ACHN (cell line): ENCODE measurements at regions not wholly inside any gene's neighbourhood (a gene's known extent, or its start where the extent isn't known, plus 50 kb on each side); places are given as distances from the start of the nearest gene placed in this dataset.
A peak's percentile ranks its signal among the peaks of the same experiment; 100 is the strongest.

ENCODE experiments used
- DNase-seq: peaks from one replicate; pipeline ENCODE4 v3.0.0-alpha.2; 2015
- in situ Hi-C: cut with HindIII; loops from 2 replicates; pipeline ENCODE4 v1.10.0; 2017; ENCODE audit warnings: low sequenced_read_pairs, low pct_ligation_motif_present, low pct_unique_long_range_greater_than_20kb

DNA sequence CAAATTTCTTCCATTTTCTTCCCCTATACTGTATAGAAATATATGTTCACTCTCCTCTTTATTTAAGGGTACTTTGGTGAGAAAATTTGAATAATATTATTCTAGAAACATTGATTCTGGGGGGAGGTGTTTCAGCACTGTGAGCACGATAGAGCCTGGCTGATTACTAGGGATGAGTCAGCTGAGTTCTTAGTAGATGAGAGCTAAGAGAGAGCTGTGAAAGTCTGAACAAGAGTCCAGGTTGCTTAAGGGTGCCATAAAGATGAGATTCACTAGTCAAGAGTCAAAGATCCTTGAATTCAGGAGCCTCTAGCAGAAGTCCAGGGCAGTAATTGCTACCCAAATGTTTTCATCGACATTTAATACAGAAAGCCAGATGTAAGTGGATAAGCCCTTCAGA, 756.6 kb upstream of the API5 start:
- in situ Hi-C loops, result no loop called here
- DNase-seq, result no peak

DNA sequence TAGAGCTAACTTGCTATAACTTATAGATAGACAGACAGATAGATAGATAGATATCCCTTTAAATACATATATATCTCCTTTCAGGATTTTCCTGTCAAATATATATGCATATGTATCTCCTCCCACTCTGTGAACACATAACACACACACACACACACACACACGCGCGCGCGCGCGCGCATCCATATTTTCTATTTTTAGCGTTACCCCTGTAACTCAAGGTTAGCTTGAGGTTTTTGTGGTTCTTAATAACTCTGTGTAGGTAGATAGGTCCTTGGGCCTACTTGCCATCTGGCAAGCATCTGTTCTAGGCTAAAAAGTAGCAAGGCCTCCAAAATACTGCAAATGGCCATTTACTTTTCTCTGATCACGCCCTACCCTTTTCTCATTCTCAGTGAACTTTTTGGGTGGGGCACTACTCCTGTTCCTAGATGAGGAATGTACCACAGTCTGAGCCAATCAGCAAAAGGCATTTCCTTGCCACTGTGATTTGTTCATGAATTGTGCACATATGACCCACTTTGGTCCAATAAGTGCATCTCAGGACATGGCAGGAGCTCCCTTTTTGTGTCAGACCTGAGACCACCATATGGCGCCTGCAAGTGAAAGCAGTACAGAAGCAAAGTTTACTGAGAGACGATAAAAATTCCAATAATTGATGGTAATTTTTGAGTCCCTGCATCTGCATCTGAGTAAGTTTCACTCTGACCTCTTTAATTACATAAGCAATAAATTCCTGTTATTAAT, 740.5 kb upstream of the API5 start:
- no peak for DNase-seq
- in situ Hi-C loops, result no loop called here

DNA sequence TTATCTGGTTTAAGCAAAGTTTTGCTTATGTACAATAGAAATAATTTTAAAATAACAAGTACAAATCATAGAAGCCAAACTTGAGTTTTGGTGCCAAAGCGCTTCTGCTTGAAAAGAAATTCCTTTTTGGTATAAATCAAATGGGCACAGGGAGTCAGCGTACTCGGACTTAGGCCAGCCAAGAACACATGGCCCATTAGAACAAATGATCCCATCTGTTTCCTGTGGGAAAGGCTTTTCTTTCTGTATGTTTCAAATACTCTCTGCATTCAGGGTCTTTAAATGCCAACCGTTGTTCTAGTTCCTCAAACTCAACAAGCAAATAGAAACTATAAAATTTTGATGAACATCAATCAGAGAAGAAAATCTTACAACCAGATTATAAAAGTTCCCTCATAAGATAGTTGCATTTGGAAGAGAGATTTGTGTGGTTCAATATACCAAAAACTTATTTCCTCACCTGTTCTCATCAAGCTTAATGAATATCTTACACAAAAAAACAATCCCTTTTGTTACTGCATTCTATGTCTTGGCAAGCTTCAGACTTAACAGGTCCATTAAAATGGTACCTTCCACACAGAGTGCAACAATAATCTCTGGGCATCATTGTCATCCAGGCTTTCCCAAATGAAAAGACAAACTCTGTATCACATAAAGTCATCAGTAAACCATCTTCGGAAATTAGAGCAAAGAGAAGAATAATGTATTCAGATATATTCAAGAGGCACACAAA, 739.8 kb upstream of the API5 start:
- in situ Hi-C loops, result no loop called here
- no peak for DNase-seq

DNA sequence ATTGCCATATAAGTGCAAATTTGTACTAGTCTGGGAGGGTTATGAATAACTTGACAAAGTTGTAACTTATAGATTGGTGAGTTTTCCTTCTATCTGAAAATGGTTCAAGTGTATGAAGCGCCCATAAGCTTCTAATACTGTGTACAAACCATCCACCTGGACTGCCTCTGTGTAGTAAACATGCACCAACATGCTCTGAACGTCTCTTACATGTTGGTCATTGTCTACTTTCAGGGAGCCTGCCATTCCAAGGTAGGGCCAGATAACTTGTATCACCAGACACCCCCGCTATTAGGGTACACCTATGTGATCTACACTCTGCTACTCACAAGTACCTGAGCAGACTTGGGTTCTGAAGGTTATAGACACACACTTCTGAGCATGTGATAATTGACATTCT, 735.5 kb upstream of the API5 start:
- in situ Hi-C loops, result no loop called here
- no peak for DNase-seq

DNA sequence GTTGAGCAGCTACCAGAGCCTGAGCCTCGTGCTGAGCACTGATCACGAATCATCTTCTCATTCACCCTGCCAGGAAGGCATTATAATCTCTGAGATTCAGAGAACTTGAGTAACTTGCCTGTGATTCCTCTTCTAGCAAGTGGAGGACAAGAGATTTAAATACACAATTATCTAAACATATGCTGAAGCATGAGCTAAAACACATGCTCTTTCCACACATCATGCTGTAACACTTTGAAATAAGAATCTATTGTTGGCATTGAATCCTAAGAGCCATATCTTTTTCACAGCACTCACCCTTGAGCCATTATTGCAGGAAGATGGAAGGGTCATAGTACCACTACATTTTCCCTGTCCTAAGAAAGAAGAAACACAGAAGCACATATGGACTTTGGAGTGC, 722.5 kb upstream of the API5 start:
- in situ Hi-C loops, result no loop called here
- no peak for DNase-seq

DNA sequence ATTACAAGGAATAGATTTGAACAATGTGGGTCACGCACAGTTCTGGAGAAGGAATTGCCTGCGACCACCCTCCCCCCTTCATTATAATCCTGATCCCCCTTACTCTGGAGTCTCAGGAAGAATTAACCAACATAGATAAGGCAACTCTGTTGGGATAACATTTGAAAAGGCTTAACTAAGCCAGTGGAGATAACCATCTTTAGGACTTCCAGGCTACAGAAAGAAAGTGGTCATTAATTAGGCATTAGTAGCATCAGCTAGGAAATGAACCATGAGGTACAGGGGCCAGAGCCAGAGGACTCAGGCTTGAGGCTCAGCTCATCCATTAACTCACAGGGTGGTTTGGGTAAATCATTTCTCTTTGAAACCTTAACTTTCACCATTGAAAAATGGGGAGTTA, 720.0 kb upstream of the API5 start:
- no peak for DNase-seq
- in situ Hi-C loops, result no loop called here

DNA sequence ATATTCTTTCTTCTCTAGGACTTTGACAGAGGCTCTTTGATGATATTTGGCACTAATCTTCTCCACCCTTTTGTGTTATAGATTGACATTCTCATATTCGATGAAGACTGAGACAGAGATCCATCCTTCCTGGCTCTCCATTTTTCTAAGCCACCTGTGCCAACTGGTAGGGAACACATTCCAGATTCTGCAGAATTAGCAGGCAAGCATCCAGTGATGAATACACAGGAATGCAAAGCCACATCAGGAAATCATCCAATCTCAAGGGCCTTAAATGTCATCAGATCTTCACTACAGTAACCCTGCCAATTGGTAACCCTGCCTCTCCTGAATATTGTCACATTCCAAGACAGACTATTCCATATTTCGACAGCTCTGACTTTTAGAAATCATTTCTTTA, 718.4 kb upstream of the API5 start:
- no peak for DNase-seq
- in situ Hi-C loops, result no loop called here

DNA sequence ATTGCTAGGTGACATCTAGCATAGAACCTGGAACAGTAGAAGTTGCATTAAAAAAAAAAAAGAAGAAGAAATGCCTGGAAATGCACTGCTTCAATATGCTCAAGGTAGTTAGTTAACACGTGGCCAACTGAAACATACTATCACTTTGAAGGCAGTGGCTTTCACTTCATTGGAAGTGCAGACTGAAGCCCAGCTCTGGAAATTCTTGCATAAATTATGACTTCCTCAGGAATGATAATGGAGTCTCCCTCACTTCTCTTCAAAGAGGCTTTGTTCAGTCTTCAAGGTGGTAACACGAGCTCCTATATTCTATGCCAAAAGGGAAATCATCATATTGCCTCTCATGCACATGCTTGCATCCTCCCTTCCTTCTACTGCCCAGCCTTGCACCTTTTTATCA, 715.9 kb upstream of the API5 start:
- in situ Hi-C loops, result no loop called here
- no peak for DNase-seq

DNA sequence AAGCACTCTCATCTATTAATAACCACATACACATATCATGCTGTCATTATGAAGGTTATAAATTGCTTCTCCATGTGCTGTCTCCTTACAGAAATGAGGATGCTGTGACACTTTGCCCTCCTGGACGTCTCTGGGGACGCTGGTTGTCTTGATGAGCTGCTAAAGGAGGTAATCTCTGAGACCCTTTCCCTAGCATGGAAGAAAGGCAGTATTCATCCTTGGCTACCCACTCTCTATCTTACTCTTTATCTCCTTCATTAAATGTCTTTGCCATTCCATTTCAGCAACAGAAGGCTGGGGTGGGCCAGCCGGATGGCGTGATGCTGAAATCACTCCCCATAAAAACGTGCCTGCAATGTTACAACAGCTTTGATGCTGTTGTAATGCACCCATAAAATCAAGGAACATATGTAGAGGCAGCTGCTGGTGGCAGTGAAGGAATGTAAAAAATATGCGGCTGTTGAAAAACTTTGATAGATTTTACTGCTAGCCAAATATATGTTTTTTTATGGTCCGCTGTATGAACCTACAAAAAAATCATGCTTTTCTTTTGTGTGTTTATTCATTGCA, 715.1 kb upstream of the API5 start:
- no peak for DNase-seq
- in situ Hi-C loops, result no loop called here

DNA sequence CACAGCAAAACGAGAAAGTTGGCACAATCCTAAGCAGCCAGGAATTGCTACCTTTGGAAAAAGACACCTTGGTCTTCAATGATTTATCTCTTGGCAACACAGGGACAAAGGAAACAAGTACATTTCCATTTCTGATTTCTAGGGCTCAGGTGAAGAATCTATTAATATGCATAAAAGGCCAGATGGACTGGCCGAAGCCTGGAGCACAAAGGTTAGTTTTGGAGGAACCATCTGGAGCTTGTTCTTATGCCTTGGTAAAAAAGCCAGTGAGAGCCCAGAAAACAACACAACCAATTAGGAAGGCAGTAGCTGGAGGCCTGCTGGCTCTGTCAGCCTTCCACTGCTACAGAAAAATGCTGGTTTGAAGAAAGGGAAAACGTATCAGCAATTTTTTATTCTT, 713.5 kb upstream of the API5 start:
- in situ Hi-C loops, result no loop called here
- DNase-seq, result no peak

DNA sequence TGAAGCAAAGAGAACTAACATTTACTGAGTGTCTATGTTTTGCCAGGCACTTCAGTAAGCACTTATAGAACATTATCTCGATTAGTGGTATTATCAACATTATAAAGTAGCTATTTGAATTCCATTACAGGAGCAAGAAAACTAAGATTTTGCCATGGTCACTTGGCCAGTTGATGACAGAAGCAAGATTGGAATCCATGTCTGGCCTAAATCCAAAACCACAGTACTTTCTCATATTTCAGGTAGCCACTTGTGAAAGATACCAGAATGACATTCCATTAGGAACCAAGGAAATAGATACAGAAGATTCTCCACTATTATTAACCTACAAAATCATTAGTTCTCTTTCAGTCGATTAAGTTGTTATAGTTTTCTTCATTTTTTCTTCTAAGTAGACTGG, 691.0 kb upstream of the API5 start:
- no peak for DNase-seq
- in situ Hi-C loops, result no loop called here

DNA sequence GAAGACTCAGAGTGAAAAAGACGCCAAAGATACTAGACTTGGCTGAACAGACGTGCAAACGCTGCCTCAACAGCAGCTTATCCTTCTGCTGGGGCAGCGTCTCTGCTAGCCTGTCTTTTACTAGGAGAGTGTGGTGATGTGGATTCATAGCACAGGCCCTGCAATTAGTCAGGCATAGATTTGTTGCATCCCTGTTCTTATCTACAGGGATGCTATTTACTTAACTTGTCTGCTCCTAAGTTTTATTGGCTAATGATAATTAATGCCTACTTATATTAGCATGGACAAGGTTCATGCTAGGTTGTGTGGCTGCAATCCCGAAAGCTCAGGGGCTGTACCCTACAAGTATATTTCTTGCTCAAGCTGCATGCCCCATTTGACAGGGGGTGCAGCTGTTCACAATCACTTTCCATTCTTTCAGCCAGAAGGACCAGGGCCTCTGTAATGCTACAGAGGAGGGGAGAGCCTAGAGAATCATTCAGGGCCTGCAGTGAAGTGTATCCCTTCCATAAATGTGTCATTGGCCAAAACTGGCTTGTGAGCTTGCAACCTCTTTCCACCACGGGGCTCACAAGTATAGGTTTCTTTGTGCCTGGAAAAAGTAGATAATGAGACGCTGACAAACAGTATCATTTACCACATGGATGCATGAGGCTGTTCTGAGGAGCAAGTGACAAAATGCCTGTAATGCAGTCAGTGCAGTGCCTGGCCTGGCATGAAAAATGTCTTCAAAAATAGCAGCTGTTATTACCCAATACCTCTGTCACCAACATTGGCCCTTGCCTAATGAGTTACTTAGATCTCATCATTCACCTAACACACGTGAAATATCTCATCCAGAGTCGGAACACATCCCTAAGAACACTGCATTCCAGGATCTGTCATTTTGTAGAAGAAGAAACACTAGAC, 685.8 kb upstream of the API5 start:
- no peak for DNase-seq
- in situ Hi-C loops, result no loop called here

DNA sequence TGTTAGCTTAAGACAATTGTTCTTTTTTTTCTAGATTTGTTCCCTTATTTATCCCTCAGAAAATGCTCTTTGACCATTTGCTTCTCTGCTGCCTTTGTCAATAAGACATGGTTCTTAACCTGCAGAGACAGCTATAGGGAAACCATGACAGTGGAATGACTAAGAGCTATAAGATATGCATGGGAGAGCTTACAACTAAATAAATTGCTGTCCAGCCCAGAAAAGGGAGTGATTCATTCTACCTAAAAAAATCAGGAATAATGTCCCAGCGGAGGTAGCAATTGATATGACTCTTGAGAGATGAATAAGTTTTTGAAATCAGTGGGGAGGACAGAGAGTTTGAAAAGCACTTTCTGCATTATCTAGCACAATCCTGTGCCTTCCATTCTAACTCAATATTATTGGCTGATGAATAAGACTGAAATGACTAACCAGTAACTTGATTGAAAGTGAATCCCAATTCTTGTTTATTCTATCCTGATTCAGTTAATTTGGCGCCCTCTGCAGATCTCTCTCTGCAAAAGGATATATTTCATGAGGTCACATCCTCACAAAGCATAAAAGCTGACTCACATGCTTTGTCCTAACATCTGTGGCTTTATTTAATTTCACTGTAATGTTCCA, 680.5 kb upstream of the API5 start:
- DNase-seq, result peak; percentile 36
- in situ Hi-C loops, result no loop called here

DNA sequence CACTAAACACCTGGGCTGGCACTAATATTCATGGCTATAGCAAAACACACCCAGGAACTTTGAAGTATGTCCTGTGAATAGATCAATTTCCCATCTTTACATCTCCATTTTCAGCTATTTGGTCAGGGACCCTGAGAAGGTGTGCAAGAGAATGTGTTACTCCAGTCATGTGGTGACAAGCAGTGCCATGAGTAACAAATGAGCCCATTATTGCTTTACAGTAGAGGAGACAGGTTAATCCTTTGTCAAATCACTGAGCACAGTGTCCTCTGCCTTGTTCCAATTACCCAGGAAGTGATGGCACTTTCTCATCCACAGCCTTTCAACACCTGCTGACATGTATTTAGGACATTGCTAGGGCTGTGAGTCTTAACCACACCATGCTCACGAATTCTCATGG, 664.8 kb upstream of the API5 start:
- in situ Hi-C loops, result no loop called here
- DNase-seq, result no peak

DNA sequence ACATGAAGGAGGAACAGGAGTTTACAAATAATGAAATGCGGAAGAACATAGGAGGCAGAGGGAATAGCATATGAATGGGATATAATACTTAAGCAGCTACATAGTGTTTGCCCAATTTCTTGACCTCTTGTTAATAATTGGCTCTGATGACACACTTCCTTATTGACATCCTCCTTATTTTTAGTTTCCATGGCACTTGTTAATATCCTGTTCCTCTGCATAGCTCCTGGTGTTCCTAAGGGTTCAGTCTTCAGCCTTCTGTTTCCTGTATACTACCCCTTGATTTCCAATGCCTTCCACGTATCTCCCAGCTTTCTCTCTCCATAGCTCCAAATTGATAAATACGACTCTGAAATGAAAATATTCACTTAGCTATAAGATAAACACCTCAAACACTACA, 663.8 kb upstream of the API5 start:
- in situ Hi-C loops, result no loop called here

DNA sequence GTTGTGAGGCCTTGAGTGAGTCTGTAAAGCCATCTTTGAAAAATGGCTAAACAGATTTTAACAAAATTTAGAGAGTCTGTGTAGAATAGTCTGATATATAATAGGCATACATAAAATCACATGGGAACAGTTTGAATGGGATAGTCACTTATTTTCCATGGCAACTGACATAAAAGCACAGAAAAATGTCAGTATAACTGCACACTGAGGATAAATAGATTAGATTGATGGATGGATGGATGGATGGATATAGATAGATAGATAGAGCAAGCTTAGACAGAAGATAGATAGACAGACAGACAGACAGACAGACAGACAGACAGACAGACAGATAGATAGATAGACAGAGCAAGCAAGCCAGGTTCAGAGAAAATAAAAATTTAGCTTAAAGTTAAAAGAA, 660.2 kb upstream of the API5 start:
- in situ Hi-C loops, result no loop called here

More for the DNA sequence above, 663.8 kb upstream of the API5 start:
- peak; percentile 16 for DNase-seq

DNA sequence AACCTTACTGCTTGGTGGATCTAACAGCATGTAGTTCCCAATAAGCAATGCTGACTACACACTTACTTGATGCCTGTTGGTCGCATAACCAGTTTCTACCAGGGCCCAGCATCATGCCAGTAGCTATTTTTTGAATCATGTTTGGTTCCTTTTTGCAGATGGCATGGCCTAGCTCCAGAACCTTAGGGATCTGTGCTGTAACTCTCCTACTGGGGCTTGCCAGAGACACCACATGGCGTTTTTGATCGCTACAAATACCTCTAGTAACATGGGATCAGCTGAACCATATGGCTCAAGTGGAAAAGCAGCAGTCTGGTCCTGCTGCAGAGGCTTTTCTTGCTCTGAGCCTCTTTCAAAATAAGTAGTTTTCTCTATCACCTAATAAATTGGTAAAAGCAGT, 654.6 kb upstream of the API5 start:
- DNase-seq, result no peak
- in situ Hi-C loops, result no loop called here

More for the DNA sequence above, 660.2 kb upstream of the API5 start:
- DNase-seq, result no peak

DNA sequence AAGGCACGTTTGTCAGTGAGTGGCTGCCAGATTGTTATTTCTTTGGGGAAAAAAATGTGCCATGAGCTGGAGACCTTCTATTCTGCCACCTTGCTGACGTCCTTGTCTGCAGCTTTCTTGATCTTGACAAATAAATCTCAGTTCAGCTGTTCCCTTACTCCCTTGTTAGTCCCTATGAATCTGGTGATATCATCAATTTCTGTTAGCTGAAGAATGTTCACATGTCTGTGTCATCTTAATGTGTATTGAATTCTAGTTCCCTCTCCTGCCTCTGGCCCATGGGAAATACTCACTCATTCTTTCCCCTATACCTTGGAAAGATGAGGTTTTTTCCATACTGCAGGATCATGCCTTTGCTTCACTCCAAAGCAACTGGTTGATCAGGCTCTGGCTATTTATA, 649.9 kb upstream of the API5 start:
- in situ Hi-C loops, result no loop called here
- no peak for DNase-seq
